ENCODE measurements at regions not wholly inside any gene's neighbourhood (a gene's known extent, or its start where the extent isn't known, plus 50 kb on each side); places are given as distances from the start of the nearest gene placed in this dataset.
"Not testable (repeated sequence)": the region's sequence is repeated elsewhere in the genome, so short reads cannot be mapped to it uniquely, and the experiment has no call there.

DNA sequence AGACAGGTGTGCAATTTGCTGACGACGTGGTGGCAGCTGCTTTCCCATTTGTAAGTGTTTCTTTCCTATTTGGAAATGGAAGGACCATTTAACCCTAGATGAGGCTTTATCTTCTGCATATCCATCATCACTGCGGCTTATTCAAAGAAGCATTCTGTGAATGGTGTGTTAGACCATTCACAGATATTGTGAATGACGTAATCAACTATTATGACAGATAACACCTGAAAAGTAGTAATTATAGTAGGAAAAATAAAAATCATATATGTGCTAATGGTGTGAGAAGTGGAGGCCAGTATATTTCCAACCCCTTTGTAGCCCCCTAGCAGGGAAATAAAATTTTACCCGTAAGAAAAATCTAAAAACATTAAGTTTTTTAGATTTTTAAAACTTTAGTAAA, 424.5 kb upstream of the CRIM1 start:
- no peak for DNase-seq

DNA sequence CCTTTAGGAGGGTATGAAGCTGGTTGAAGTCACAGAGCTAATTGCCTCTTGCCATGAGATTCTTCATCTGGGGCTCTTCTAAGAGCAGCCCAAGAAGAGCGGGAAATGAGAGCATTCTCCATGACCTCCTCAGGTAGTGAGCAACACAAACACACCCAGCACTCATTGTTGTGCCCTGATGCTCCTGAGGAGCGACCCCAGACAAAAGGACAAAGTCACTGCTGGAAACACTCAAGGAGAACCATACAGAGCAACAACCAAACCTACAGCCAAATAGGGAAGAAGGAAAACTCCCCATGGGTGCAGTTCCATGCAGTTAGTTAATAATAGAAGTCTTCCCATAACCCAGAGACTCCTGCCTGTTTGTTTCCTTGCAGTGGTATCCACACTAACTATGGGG, 426.0 kb upstream of the CRIM1 start:
- DNase-seq, result no peak

DNA sequence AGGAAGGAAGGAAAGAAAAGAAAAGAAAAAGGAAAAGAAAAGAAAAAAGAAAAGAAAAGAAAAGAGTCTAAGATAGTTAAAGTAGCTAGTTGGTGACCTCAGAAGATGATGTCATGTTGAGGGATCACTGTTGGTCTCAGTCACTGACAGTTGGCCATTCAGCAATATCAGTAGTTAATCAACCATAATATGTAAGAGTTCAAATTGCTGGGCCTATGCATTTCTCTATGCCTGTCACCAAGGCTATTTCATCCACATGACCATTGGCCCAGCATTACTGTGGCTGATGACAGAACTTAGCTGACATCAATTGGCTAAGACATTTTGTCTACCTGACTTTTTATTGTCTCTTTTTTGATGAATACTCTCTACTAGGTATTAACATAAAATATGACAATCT, 435.5 kb upstream of the CRIM1 start:
- no peak for DNase-seq

DNA sequence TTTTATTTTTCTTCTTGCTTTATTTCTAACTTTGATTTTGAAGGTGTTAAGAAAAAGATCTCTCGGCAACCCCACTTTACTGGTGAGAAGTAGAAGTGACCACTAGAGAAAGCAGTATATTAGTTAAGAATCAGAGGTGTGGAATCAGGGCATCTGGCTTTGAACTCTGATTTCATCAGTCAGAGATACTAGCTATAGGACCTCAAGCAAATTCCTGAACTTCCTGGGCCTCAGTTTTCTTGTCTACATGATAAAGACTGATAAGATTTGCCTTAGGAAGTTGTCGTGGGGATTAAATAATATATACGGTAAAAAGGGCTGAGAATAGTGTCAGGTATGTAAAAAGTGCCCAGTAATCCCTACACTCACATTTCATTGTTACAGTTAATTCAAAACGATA, 440.3 kb upstream of the CRIM1 start:
- no peak for DNase-seq

DNA sequence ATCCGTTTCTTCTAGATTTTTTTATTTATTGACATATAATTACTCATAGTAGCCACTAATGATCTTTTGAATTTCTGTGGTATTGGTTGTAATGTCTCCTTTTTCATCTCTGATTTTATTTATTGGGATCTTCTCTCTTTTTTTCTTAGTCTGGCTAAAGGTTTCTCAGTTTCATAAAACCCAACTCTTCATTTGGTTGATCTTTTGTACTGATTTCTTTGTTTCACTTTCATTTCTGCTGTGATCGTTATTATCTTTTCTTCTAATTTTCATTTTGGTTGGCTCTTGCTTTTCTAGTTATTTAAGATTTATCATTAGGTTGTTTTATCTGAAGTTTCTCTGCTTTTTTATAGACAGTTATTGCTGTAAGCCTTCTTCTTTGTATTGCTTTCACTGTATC, 463.6 kb upstream of the CRIM1 start:
- no peak for DNase-seq

DNA sequence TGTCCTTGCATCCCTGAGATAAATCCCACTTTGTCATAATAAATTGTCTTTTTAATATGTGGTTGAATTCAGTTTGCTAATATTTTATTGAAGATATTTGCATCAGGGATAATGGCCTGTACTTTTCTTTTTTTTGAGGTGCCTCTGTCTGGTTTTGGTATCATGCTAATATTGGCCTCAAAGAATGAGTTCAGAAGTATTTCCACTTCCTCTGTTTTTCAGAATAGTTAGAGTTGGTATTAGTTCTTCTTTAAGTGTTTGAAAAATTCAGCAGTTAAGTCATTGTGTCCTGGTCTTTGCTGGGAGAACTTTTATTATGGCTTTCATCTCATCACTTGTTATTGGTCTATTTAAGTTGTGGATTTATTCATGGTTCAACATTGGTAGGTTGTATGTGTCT, 464.1 kb upstream of the CRIM1 start:
- no peak for DNase-seq

DNA sequence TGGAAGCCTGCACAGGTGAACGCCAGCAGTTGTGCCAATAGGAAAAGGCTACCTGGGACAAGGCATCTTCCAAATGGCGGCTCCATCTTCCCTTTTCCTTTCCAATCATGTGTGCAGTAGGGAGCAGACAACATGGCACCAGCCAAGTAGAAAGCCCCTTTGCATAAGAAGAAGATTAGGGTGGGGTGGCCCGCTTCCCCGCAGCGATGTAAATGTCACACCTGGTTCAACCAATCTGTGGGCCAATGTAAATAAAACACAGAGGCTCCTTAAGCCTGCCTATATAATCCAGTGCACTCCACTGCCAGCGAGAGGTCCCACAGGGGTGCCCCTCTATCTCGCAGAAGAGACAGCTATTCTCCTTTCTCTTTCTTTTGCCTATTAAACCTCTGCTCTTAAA, 468.4 kb upstream of the CRIM1 start:
- DNase-seq, result peak; percentile 13

DNA sequence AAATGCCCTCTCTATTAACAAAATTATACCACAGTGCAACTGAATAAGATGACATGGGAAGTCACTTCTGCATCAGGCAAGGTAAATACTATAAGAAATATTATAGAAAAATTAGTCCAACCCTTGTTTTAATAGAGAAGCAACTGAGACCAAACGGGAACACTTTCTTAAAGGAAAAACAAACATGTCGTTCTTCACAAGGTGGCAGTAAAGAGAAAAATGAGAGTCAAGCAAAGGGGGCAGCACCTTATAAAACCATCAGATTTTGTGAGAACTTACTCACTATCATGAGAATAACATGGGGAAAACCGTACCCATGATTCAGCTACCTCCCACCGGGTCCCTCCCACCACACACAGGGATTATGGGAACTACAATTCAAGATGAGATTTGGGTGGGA, 481.7 kb upstream of the CRIM1 start:
- no peak for DNase-seq

DNA sequence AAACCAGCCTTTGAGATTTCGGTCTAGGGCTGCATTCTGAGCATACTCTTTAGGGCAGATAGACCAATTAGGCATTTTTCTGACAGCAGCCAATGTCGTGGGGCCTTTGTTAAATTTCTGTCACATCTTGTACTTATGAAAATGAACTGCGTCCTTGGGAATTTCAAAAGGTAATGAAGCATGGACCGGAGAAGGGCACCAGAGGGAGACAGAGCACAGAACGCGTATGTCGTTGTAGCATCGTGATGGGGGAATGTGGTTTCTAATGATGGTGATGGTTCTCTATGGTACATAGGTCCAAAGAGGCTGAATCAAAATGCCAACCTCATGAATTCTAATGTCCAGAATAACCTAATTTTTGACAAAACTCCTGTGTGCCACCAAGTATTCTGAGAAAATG, 483.9 kb upstream of the CRIM1 start:
- peak; percentile 18 for DNase-seq

DNA sequence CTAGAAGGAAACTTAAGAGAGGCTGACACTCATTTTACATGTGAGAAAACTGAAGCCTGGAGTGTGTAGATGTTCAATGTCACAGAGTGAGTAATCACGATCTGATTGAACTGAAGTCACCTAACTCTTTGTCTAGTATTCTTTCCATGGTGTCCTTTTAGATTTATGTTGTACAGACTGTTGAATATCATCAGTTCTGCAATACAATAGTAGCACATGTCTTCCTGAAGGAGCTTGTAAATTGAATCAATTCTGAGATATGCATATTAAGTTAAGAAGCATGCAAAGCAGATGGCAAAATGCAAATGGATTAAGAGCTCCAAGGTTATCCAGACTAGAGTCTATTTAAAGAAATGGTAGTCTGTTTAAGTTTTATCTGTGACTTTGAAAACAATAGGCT, 484.9 kb upstream of the CRIM1 start:
- no peak for DNase-seq

DNA sequence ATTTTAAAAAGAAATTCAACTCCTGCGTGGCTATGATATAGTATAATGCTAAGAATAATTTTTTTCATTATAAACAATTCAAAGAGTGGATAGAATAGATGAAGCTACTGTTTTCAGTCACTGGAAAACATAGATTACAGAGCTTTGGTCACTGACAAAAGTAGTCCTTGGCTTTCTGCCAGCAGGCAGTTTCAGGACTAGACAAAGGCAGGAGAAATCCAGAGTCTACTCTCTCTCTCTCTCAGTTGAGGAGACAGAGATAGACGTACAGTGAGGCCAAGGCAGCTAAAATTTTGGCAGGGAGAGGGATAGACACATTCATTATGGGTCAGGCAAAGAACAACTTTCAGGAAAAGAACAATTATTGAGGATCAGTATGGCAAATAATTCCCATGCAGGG, 491.4 kb upstream of the CRIM1 start:
- DNase-seq, result peak; percentile 46

DNA sequence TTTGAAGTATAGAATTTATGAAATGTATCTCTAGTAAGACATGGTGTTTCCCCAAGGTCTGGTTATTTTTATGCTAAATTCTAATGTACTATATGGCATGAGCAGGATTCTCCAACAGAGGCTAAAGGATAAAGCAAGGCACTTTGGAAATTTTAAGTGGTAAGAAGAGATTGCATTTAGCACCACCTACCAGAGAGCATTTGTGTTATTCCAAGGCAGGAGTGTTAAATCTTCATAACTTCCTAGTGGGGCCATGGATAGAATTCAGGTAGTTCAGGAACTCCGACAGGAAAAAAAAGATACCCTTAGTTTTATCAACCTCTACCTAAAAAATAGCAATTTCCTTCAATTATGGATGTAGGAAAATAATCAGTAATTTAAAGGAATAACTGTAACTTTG, 497.4 kb upstream of the CRIM1 start:
- DNase-seq, result no peak

DNA sequence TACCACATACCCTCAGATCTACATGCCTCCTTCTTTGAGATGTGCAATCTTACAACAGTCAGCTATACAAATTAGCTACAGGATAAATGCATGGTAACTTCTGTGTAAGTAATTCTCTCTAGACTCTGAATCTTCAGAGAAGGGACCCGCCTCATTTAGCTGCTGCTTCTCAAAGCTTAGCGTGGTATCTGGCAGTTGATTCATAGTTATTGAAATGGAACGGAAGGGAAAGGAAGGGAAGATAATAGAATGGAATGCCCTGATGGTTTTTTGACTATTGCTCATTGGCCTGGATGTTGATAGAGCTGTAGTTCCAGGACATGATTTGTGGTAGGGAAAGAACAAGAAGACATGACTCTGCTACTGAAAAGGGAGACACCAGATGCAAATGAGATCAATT, 498.1 kb upstream of the CRIM1 start:
- no peak for DNase-seq

DNA sequence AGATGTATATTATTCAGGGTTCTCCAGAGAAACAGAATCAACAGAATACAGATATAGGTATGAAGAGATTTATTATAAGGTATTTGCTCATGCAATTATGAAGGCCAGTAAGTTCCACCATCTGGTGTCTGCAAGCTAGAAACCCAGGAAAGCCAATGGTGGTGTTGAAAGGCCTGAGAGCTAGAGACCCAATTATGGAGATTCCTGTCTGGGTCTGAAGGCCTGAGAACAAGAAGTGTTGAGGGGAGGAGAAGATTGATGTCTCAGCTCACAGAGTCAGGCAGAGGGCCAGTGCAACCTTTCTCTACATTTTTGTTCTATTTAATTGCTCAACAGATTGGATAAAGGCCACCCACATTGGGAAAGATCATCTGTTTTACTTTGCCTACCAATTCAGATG, 524.2 kb upstream of the CRIM1 start:
- DNase-seq, result no peak

DNA sequence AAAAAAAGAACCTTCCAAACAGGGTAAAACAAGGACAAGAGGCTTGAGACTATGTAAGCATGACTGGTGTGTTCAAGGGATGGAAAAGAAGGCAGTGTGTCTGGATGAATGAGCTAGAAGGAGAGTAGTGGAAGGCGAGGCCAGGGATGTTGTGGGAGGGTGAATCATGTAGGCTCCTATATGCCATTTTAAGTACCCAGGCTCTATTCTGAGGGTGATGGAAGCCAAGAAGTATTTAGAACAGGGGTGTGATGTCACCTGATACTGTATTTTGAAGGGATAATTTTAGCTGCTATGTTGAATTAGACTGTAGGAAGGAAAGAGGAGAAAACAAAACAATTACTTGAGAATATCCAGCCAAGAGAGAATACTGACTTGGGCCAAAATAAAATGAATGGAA, 524.7 kb upstream of the CRIM1 start:
- DNase-seq, result no peak

DNA sequence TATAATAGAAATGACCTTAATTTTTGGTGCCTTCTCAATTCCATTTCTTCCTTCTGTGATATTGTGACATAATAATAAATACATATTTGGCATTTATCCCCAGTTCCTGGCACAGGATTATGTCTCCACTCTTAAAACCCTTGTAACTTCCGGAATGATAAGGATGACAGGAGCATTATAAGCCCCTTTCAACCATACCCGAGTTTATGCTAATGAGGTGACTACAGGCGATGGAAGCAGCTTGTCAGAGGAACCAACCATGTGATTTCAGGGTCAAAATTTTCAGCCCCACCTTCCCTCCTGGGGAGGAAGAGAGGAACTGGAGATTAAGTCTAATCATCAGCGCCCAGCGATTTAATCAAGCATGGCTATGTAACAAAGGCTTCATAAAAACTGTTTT, 528.5 kb upstream of the CRIM1 start:
- no peak for DNase-seq

DNA sequence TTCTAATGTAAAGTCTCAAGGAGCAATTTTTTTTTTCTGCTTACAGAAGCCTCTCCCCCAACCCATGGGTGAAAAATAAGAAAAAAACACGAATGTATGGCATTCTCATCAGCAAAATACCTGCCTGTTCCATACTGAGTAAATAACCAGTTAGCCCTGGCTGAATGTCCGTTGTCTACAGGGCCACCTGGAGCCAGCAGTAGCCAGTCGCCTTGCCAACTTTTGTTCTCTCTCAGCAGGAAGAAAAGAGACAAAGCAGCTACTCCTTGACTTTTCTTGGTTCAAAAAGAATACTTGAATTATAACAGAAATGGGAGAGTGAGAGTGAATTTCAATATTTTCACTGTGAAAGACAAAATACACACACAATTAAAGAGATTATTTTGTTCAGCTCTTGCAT, 532.9 kb upstream of the CRIM1 start:
- no peak for DNase-seq

DNA sequence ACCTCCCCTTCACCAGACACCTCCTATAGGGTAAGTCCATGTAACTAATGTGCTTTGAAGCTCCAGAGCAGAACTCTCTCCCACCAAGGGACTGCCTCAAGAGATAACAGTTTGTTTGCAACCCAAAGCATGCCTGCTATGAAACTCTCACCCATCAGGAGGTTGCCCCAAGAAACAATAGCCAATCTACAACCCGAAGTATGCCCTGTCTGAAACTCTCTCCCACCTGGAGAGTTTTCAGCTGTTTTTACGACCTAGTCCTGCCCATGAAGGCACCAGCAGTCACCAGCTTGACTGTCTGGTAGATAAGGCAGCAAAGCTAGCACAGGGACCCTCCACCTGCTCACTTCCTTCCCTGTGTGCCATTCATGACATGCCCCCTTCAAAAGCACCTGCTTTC, 533.9 kb upstream of the CRIM1 start:
- no peak for DNase-seq

DNA sequence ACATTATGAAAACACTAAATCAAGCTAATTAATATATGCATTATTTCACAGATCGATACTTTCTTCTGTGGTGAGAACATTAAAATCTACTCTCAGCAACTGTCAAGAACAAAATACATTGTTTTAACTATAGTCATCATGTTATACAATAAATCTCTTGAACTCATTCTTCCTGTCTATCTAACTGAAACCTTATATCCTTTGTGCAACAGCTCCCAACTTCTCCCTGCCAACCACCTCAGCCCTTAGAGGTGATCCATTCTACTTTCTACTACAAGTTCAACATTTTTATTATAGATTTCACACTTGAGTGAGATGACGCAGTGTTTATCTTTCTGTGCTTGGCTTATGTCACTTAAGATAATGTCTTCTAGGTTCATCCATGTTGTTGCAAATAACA, 535.2 kb upstream of the CRIM1 start:
- DNase-seq, result no peak

DNA sequence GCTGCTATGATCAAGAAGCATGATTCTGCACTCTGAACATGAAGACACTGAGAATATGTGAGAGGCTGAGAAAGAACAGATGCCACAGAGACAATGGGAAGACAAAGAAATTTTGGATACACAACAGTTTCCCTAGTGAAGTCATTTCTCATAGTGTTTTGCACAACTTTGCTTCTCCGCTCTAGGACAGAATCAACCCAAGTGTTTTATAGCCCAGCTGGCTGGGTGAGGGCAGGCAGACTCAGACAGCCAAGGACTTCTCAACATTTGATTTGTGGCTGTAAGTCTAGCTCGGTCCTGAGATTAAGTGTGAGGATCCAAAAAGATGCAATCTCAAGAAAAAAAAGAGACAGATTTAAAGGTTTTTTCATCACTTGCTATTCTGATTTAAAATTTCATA, 536.5 kb upstream of the CRIM1 start:
- DNase-seq, result no peak

DNA sequence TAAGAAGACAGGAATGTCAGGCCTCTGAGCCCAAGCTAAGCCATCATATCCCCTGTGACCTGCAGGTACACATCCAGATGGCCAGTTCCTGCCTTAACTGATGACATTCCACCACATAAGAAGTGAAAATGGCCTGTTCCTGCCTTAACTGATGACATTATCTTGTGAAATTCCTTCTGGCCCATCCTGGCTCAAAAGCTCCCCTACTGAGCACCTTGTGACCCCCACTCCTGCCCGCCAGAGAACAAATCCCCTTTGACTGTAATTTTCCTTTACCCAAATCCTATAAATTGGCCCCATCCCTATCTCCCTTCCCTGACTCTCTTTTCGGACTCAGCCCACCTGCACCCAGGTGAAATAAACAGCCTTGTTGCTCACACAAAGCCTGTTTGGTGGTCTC, 537.2 kb upstream of the CRIM1 start:
- DNase-seq, result not testable (repeated sequence)

DNA sequence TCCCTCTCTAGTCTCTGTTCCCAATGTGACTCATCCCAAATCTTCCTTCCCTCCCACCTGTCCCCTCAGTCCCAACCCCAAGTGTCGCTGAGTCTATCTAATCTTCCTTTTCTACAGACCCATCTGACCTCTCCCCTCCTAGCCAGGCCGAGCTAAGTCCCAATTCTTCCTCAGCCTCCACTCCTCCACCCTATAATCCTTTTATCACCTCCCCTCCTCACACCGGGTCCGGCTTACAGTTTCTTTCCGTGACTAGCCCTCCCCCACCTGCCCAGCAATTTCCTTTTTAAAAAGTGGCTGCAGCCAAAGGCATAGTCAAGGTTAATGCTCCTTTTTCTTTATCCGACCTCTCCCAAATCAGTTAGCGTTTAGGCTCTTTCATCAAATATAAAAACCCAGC, 541.0 kb upstream of the CRIM1 start:
- DNase-seq, result peak; percentile 59

DNA sequence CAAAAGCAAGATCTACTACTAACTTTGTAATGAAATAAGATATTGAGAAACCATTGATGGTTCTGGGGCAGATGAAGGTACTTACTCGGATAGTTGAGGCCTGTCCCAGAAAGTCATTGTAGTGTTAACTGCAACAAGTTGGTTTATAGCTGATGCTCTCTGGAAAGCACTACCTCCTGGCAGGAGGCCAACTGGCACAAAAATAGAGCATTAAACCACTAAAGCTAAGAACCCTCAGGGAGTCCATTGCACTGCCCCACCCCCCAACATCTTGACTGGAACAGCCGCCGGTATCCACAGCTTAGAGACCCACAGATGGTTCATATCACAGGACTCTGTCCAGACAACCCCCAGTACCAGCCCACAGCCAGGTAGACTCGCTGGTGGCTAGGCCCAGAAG, 552.5 kb upstream of the CRIM1 start:
- peak; percentile 82 for DNase-seq

DNA sequence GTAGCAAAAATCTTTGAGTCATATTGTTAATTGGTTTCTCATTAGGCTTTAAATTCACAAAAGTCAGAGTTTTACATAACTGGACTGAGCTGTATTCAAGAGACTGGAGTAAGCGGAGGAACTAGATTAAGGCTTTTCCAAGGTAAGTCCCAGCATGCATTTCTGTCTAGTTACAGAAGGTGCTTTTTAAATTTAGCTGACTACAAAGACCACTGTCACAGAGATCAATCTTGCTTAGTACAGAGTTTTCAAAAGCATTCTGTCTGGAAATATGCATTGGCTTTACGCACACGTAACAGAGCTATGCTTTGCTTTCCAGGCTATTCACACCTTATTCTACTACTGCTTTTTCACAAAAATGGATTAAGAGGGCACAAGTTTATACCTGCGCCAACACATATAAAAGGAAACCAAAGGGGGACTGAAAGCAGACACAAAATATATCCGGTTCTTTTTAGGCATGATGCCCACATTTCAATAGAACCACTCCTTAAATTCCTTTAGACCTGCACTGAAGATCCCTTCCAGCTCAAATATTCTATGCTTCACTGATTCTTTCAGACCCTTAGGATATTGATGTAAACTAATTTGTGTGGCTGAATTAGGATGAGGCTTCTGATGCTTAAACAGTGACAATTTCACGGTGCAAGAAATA, 560.7 kb upstream of the CRIM1 start:
- no peak for DNase-seq

DNA sequence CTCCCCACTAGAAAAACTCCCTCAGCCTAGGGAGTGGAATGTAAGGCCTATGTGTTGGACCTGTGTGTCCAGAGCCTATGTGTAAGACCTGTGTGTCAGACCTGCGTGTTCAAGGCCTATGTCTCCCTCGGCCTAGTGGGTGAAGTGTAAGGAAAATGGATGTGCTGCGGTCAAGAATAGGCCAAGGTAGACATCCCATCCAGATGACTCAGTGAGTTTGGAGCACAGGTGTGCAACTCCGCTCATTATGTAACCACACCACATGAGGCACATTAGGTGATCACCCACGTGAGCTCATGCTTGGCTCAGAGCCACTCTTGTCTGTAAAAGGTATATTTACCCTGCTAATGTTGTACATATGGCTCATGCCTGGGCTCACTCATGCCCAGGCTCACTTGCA, 565.3 kb upstream of the CRIM1 start:
- no peak for DNase-seq

DNA sequence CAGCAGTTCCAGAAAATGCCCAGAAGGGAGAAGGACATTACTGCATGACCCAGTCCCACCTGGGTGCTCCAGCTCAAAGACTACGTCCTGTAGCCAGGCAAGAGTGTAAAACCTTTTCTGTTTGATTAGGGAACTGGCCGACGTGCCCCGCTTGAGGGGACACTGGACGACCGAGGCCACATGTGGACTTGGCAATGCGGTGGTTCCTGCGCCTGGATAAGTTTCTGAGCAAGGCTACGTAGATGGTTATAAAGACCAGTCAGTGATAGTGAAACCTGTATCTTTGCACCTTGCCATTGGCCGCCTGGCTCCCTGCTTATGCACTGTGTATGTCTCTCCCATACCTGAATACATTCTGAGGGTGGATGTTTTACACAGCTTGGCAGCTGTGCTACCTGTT, 567.0 kb upstream of the CRIM1 start:
- DNase-seq, result no peak
